ENCODE measurements at regions not wholly inside any gene's neighbourhood (a gene's known extent, or its start where the extent isn't known, plus 50 kb on each side); places are given as distances from the start of the nearest gene placed in this dataset.

DNA sequence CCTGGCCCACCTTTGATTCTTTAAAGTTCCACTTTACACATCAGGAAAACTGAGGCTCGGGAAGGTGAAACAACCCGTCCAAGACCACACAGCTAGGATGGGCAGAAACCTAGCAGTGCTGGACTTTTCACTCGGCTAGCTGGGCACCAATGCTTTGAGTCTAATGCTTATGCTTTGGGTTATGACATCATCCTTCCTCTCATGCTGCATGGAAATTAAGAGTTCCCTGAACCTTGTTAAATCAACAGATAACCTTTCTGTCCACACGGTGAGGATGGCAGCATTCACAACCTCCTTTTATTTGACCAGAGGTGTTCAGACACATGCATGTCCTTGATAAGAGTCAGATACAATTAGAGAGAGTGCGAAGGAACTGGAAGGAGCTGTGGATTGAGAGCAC is 138.4 kb downstream of the UQCRFS1 start:
- H3K36me3 ChIP-seq (replicated peaks in 1 of 2; ENCODE audit: insufficient read depth in 1 of 2, low read depth in 2 of 2), result no peaks in the 10 kb centered on the region
- no peak for TF ChIP-seq POLR2A (IDR thresholded peaks at IDR 0.05)
- TF ChIP-seq, protein P1, sequence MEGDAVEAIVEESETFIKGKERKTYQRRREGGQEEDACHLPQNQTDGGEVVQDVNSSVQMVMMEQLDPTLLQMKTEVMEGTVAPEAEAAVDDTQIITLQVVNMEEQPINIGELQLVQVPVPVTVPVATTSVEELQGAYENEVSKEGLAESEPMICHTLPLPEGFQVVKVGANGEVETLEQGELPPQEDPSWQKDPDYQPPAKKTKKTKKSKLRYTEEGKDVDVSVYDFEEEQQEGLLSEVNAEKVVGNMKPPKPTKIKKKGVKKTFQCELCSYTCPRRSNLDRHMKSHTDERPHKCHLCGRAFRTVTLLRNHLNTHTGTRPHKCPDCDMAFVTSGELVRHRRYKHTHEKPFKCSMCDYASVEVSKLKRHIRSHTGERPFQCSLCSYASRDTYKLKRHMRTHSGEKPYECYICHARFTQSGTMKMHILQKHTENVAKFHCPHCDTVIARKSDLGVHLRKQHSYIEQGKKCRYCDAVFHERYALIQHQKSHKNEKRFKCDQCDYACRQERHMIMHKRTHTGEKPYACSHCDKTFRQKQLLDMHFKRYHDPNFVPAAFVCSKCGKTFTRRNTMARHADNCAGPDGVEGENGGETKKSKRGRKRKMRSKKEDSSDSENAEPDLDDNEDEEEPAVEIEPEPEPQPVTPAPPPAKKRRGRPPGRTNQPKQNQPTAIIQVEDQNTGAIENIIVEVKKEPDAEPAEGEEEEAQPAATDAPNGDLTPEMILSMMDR (IDR thresholded peaks at IDR 0.05), result no peak
- H3K9me3 ChIP-seq, result no peaks in the 10 kb centered on the region
- no peak overlapping the region for H3K27ac ChIP-seq
- no peaks in the 10 kb centered on the region for H3K4me1 ChIP-seq
- no peak for DNase-seq
- no peak overlapping the region for H3K4me3 ChIP-seq
- intact Hi-C loops (cut with DNase I), result no loop called here
- 66 to 80% methylated on average over 5 of the region's 5 CpGs for WGBS, 2 donors
- H3K27me3 ChIP-seq, result no peaks in the 10 kb centered on the region
- ATAC-seq, result no peak

DNA sequence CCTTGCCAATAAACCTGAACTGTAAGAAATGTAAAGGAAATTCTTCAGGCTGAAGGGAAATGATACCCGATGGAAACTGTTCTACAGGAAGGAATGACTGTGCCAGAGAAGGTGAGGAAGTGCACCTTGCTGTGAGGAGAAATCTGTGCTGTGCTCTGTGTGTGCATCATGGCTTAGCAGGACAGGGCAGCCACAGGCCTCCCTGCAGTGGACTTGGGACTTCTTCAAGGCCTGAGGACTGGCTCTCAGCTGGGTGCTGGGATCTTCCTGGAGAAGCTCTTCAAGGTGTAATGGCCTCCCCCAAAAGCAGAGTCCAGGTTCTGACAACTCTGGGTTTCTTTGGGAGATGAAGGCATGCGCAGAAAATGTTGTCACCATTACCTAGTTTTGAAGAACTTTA is 145.1 kb downstream of the UQCRFS1 start:
- DNase-seq (no peak), ATAC-seq (no peak)
- H3K9me3 ChIP-seq, result no peaks in the 10 kb centered on the region
- H3K36me3 ChIP-seq (replicated peaks in 1 of 2; ENCODE audit: insufficient read depth in 1 of 2, low read depth in 2 of 2), result no peaks in the 10 kb centered on the region
- WGBS, 2 donors, result 73 to 77% methylated on average over 2 of the region's 2 CpGs
- H3K4me1 ChIP-seq, result no peaks in the 10 kb centered on the region
- H3K27me3 ChIP-seq, result no peaks in the 10 kb centered on the region
- no peak overlapping the region for H3K27ac ChIP-seq
- TF ChIP-seq, protein P1 (IDR thresholded peaks at IDR 0.05), result no peak
- no peak for TF ChIP-seq POLR2A (IDR thresholded peaks at IDR 0.05)
- no peak overlapping the region for H3K4me3 ChIP-seq
- intact Hi-C loops (cut with DNase I), result no loop called here

DNA sequence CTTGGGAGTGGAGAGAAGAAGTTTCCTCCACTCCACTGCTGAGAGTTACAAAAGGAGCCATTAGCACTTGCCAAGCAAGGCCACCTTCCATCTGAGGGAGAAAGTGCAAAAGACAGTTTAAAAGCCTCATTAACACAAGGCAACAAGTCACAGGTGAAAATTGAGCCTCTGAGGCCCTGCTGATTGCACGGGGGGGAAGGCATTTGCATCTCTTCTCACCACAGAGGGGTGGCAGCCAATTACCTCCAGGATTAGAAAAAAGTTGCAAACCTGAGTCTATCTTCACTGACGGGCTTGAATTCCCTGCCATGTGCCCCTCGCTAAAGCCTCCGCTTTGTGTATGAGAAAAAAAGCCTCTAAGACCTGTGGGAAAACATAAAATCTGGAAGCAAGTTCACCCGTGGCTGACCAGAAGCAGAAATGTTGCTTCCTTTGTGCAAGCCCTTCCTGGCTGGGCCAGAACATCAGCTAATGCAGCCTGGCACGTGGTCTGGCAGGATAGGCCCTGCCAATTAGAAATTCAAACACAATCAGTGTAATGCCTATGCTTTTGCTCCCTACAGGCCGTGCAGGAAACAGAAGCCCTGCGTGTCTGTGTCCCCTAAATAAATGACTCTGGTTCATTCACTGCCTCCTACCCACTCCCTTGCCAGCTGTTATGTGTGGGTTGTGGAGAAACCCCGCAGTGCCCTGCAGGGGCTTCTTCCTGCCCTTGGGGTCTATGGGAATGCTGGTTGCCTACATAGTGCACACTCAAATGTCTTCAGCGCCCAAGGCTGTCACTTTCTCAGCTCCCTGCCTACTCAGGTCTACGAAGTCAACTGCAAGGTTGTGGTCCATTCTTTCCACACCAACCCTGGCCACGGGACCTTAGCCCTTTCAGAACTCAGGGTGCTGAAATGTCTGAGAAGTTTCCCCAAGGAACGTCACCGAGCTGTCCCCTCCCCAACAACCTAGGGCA is 150.2 kb downstream of the UQCRFS1 start:
- intact Hi-C loops (cut with DNase I), result no loop called here
- no peak overlapping the region for H3K27ac ChIP-seq
- ATAC-seq (no peak), DNase-seq (no peak)
- WGBS, 2 donors, result 42% methylated on average over 12 to 14 of the region's 14 CpGs
- H3K27me3 ChIP-seq, result no peaks in the 10 kb centered on the region
- no peaks in the 10 kb centered on the region for H3K36me3 ChIP-seq (replicated peaks in 1 of 2; ENCODE audit: insufficient read depth in 1 of 2, low read depth in 2 of 2)
- no peaks in the 10 kb centered on the region for H3K4me1 ChIP-seq
- no peaks in the 10 kb centered on the region for H3K9me3 ChIP-seq
- no peak for TF ChIP-seq POLR2A (IDR thresholded peaks at IDR 0.05)
- TF ChIP-seq, protein P1 (IDR thresholded peaks at IDR 0.05), result no peak
- H3K4me3 ChIP-seq, result no peak overlapping the region

DNA sequence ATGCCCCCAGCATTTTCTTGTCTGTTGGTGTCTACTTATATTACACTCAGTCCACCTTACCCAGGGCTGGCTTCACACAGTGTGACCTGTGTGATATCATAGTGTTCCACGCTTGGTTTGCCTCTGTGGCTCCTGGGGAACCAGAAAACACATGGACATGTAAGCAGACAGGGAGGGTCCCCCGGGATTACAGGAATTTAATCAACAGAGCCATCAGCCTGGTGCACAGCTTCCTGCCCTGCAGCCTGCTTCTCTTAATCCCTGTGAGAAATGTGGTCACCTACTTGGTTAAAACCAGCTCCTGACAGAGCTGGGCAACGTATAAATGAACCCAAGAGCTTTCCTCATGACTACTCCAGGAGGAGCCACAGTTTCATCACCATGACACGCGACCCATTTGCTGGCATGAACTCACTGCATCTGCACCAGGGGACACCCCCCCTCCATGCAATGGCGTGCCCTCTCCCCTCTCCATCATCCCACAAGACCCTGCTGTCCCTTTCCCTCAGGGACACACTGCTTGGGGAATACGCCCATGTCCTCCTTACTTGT is 152.1 kb downstream of the UQCRFS1 start:
- DNase-seq (no peak), ATAC-seq (no peak)
- Histone ChIP-seq H3K9me3 (no peaks in the 10 kb centered on the region), H3K36me3 (replicated peaks in 1 of 2; ENCODE audit: insufficient read depth in 1 of 2, low read depth in 2 of 2) (no peaks in the 10 kb centered on the region), H3K27ac (no peak overlapping the region), H3K27me3 (no peaks in the 10 kb centered on the region), H3K4me3 (no peak overlapping the region), H3K4me1 (no peaks in the 10 kb centered on the region)
- WGBS, 2 donors, result 61 to 66% methylated on average over 5 to 7 of the region's 7 CpGs
- intact Hi-C loops (cut with DNase I), result no loop called here
- TF ChIP-seq, protein P1 (IDR thresholded peaks at IDR 0.05), result no peak
- no peak for TF ChIP-seq POLR2A (IDR thresholded peaks at IDR 0.05)
